NCI-H69 (cell line): ENCODE measurements at regions not wholly inside any gene's neighbourhood (a gene's known extent, or its start where the extent isn't known, plus 50 kb on each side); places are given as distances from the start of the nearest gene placed in this dataset.
A peak's percentile ranks its signal among the peaks of the same experiment; 100 is the strongest.

Source experiments
- DNase-seq: peaks from one replicate; lab custom pipeline; 2025; lab: John Stamatoyannopoulos, UW

- DNase-seq, result peak; percentile 42
These were observed 131.9 kb downstream of the MRPL36 start for GRCh38 chr5:1667648-1668140.

- DNase-seq, result peak; percentile 84
These were observed 132.6 kb downstream of the MRPL36 start for GRCh38 chr5:1666812-1667588.

GRCh38 chr5:1666221-1666620 is 133.4 kb downstream of the MRPL36 start:
- no peak for DNase-seq

- no peak for DNase-seq
These were observed 133.8 kb downstream of the MRPL36 start for GRCh38 chr5:1665803-1666202.

- DNase-seq, result no peak
These were observed 134.4 kb downstream of the MRPL36 start for GRCh38 chr5:1665231-1665630.

- no peak for DNase-seq
These were observed 136.5 kb downstream of the MRPL36 start for GRCh38 chr5:1663186-1663585.

- no peak for DNase-seq
These were observed 137.0 kb downstream of the MRPL36 start for GRCh38 chr5:1662559-1663085.

GRCh38 chr5:1661831-1662558 is 137.6 kb downstream of the MRPL36 start:
- no peak for DNase-seq

DNA sequence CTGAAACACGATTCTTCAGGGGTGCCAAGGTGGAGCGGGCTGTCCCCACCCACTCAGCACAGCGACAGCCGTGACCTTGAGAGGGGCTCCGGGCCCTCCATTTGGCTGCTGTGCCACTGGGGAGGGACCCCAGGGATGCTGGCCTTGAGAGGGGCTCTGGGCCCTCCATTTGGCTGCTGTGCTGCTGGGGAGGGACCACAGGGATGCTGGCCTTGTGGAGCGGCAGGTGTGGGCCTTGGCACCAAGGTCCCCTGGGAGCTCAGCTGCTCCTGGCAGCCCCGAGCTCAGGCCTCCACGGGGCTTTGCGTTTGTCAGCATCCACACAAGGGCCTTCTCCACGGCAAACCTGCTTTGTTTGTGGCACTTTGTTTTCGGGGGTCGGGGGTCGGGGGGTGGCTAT is 137.6 kb upstream of the LPCAT1 start:
- DNase-seq, result peak; percentile 20

DNA sequence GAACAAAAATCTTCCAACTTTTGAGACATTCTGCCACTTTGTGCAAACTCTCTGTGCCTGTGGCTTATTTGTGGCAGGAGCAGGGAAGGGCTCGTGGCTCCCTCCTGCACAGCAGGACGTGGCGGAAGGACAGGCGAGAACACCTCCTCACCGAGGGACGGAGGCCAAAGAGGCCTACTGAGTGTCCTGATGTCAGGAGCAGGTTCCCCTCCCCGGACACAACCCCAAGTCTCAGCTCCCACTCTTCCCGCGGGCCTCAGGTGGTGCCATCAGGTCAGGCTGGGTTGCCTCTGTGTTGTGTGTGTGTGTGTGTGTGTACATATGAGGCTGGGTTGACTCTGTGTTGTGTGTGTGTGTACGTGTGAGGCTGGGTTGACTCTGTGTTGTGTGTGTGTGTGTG is 136.8 kb upstream of the LPCAT1 start:
- no peak for DNase-seq

DNA sequence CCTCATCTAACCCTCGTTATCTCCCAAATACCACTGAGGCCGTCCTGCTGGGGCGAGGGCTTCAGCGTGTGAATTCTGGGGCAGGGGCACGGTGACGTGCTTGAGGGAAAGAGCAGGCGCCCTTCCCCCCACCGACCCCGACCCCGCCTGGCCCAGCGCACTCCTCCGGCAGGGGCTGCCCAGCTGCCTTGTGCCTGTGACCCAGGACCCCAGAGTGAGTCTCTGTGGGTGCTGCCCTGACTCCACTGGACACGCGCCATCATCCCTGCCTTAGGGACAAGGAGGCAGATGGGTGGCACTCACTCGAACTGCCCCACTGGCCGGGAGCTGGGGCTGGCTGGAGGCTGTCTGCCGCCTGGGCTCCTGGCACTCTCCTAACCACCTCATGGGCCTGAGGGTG is 136.2 kb upstream of the LPCAT1 start:
- no peak for DNase-seq

GRCh38 chr5:1659100-1659981 is 135.6 kb upstream of the LPCAT1 start:
- no peak for DNase-seq

- DNase-seq, result peak; percentile 63
These were observed 134.9 kb upstream of the LPCAT1 start for GRCh38 chr5:1658665-1659064.

- DNase-seq, result no peak
These were observed 133.5 kb upstream of the LPCAT1 start for GRCh38 chr5:1657161-1657741.

GRCh38 chr5:1656271-1656975 is 132.7 kb upstream of the LPCAT1 start:
- no peak for DNase-seq

DNA sequence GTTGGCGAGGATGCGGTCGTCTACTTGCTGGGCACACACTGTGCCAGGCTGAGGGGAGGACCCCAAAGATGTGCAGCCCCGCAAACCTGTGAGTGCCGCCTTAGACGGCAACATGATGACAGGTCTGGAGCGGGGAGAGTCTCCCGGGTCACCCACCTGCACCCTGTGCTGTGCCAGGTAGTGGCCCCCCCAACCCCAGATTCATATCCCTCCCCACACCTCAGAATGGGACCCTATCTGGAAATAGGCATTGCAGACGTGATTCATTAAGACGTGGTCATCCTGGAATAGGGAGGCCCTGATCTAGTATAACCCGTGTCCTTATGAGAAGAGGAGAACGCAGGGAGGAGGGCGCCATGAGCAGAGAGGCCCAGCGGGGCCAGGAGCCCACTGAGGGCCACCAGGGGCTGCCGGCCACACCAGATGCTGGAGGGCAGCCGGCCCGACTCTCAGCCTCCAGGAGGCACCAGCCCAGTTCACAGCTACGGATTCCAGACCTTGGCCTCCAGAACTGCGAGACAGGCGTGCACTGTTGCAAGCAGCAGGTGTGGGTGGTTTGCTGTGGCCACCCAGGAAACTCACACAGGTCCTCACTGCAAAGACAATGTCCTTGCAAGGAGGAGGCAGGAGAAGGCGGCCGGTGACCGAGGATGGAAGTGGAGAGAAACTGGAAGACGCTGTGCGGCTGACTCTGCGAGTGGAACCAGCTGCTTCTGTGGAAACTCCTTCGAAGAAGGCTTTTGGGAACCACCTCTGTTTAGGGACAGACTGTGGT is 131.9 kb upstream of the LPCAT1 start:
- DNase-seq, result no peak

GRCh38 chr5:1654786-1655495 is 131.2 kb upstream of the LPCAT1 start:
- DNase-seq, result no peak

DNA sequence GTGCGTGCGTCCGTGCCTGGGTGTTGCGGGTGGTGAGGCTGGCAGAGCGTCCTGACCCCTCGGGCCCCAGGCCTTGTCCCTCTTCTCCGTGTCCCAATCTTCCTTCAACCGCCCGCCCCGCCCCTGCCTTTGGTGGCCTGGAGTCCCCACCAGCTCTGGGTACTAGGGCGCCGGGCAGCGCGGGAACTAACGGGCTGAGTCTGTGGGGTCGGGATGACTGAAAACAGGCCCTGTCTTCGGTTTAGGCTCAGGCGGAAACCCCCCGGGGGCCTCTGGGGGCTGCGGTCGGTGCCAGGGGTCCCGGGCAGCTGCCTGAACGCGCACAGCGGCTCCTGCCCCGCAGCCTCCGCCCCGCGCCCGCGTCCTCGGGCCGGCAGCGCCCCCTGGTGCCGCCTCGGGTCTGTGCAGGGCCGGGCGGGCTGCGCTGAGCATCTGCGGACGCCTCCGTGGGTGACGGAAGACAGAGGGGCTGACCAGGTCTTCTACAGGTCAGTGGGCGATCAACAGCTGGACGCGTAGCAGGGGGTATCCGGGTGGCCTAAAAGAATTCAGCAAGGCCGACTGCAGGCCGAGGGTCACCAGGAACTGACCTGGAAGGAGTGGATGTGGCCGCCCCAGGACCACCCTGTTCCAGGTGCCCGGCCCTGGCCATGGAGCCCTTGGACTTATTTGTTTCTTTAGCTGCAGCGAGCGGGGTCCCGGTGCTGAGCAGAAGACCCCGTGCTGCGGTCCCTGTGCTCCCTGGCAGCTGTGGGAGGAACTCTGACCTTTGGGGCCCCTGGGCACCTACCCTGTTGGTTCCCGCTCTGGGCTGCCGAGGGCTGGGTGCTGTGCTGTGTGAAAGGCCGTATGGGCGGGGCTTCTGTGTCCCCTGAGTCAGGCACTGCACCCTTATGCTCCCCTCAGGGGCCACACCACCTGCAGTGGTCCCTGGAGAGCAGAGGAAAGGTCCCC is 130.2 kb upstream of the LPCAT1 start:
- peak; percentile 42 for DNase-seq
